AG09309 (cell line): ENCODE measurements at regions not wholly inside any gene's neighbourhood (a gene's known extent, or its start where the extent isn't known, plus 50 kb on each side); places are given as distances from the start of the nearest gene placed in this dataset.
"Not testable (repeated sequence)": the region's sequence is repeated elsewhere in the genome, so short reads cannot be mapped to it uniquely, and the experiment has no call there.

Experiments
- DNase-seq: peaks from one replicate; pipeline ENCODE4 v3.0.0-alpha.2; 2010; ENCODE audit warnings: low read depth
- H3K4me3 ChIP-seq: 2 replicates; pipeline ENCODE4 v1.5.1; 2011; ENCODE audit warnings: mild to moderate bottlenecking, low read depth, low read length, moderate library complexity; ENCODE audit not compliant: control insufficient read depth
- TF ChIP-seq, protein P1 (sequence below): IDR thresholded peaks from 2 replicates; pipeline ENCODE4 v1.5.1; 2011; ENCODE audit warnings: mild to moderate bottlenecking, low read depth, low read length, inconsistent platforms; ENCODE audit not compliant: insufficient read depth, control insufficient read depth; ENCODE audit errors: missing control alignments

DNA sequence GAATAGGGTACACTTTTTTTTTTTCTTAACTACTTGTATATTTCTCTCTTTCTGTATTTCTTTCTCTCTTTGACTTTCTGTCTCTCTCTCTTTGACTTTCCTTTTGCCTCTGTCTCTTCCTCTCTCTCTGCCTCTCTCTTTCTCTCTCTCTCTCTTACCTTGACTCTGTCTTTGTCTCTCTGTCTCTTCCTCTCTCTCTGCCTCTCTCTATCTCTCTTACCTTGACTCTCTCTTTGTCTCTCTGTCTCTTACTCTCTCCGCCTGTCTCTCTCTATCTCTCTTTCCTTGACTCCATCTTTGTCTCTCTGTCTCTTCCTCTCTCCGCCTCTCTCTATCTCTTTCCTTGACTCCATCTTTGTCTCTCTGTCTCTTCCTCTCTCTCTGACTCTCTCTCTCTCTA, 62.4 kb upstream of the PRMT8 start:
- no peak for DNase-seq
- H3K4me3 ChIP-seq = no peak overlapping the region
- TF ChIP-seq, protein P1, sequence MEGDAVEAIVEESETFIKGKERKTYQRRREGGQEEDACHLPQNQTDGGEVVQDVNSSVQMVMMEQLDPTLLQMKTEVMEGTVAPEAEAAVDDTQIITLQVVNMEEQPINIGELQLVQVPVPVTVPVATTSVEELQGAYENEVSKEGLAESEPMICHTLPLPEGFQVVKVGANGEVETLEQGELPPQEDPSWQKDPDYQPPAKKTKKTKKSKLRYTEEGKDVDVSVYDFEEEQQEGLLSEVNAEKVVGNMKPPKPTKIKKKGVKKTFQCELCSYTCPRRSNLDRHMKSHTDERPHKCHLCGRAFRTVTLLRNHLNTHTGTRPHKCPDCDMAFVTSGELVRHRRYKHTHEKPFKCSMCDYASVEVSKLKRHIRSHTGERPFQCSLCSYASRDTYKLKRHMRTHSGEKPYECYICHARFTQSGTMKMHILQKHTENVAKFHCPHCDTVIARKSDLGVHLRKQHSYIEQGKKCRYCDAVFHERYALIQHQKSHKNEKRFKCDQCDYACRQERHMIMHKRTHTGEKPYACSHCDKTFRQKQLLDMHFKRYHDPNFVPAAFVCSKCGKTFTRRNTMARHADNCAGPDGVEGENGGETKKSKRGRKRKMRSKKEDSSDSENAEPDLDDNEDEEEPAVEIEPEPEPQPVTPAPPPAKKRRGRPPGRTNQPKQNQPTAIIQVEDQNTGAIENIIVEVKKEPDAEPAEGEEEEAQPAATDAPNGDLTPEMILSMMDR = no peak

DNA sequence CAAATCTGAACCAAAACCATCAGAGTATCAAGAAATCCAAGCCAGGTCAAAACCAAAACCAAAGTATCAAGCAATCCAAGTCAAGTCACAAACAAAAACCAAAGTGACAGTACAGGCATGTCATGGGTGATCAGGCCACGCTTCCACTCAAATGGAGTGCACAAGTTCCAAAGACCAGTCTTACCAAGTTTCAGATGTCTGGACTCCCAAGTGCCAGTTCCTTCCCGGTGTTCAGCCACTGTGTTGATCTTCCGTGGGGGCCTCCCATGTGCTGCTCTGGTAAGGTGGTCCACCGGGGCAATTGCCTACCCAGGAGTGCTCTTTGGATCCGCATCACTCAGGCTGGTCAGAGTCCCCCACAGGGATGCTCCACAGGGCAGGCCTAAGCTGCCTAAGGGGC, 61.5 kb upstream of the PRMT8 start:
- H3K4me3 ChIP-seq, DNase-seq: not testable (repeated sequence)

DNA sequence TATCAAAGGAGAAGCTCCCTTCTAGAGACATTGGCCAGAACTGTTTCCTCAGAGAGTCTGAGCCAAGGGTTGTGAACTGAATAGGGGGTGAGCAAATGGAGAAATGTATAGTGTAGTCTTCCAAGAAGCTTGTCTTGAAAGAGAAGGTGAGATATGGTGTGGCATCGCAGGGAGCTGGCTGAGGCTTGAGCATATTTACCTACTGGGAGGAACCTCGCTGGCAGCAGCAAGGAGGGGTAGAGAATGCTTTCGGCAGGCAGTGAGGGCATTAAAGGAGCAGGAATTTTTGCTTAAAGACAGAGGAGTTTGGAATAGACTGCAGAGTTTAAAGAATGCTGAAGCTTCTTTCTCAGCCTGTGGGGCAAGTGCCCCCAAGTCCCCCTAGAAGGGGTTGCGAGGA, 59.3 kb upstream of the PRMT8 start:
- H3K4me3 ChIP-seq = no peak overlapping the region
- TF ChIP-seq, protein P1 = no peak
- no peak for DNase-seq

DNA sequence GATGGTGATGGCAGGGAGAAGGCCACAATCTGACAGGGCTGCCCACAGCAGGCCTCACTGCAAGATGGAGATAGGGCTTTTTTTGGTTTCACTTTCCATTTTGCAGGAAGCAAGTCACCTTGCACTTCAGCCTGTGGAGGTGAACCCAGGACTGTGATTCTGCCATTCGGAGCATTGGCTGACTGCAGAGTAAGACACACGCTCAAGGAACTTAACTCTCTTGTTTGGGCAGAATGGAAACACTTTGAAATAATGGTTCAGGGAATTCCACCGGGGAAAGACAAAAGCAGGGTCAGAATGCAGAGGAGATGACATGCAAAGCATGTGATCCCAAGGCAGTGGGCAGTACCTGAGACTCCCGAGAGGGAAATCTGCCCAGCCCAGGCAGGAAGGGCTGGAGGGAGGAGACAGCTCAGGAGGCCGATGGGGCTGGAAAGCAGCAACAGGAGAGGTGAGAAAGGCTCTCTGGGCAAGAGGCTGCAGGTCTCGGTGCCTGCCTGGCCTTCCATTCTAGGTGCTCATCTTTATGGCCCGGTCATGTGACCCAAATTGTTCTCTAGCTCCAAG, 58.7 kb upstream of the PRMT8 start:
- no peak overlapping the region for H3K4me3 ChIP-seq
- TF ChIP-seq, protein P1 = no peak
- no peak for DNase-seq

DNA sequence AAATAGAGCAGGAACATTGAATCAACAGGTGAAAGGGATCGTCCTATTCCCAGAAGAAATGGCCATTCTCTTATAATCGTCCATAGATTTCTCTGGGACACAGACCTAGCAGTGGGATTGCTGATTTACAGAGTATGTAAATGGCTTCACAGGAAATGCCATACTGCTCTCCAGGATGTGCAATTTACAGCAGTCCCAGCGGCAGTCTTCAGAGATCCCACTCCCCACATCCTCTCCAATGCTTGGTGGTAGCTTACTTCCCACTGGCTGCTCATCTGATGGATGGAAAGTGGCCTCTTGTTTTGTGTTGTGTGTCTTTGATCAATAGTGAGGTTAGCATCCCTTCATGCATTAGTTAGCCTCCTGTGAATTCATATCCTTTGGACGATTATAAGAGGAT, 58.1 kb upstream of the PRMT8 start:
- H3K4me3 ChIP-seq = no peak overlapping the region
- no peak for DNase-seq
- TF ChIP-seq, protein P1 = no peak

DNA sequence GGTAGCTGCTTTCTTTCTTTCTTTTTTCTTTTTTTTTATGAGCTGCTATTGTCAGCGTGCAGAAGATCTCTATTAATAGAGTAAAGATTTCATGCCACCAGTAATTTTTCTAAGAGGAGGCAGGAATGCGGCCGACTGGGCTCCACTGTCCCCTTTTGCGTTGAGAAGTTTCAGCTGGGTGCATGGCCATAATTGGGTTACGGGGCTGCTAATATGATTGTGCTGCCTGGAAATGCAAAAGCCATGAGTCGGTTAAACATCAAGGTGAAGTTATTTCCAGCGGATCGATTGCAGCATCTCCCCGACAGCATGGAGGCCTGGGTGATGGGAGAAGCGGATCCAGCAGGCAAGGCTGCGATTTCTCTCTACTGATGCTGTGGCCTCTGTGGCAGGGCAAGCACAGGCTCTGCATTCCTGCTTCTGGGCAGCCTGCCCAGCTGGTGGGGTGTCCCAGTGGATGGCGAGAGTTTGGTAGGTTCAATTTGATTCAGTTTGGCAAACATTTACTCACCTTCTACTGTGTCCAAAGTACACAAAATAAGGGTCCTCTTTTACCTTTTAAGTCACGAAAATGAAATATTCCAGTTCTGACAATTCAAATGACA, 54.4 kb upstream of the PRMT8 start:
- no peak overlapping the region for H3K4me3 ChIP-seq
- TF ChIP-seq, protein P1 = no peak
- DNase-seq = no peak

DNA sequence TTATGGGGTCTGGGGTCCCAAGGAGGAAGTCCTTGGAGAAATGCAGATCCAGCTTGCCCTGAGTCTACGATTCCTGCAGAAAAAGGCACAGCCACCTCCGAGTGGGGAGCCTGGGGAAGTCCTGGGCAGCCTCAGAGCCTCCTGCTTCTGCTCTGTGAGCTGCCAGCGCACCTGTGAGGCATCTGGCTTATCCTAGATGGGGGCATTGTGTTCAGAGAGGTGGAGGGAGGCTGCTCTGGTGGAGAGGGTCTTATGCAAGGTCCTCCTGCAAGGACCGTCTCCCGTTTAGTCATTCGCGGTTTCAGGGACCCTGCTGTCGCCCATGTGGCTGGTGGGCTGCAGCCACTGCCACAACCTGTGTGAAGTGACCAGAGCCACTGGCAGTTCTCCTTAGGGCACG, 53.0 kb upstream of the PRMT8 start:
- no peak for DNase-seq
- H3K4me3 ChIP-seq = no peak overlapping the region
- TF ChIP-seq, protein P1 = no peak
